Panc1 (cell line): ENCODE measurements at regions not wholly inside any gene's neighbourhood (a gene's known extent, or its start where the extent isn't known, plus 50 kb on each side); places are given as distances from the start of the nearest gene placed in this dataset.

ENCODE experiments used
- ATAC-seq: fragments of 200-7000 bp; cut with Tn5 transposase; 2 replicates; pipeline ENCODE4 v1.9.1; 2020; ENCODE audit warnings: mild to moderate bottlenecking, moderate library complexity
- BruUV-seq: library from RNA; stranded (reverse); fragments of 400-500 nt; replicated peaks from 2 replicates; lab custom pipeline; 2021; lab: Mats Ljungman, UMichigan
- CTCF ChIA-PET: fragments of 300-600 bp; sonication (Branson Sonifier 250); formaldehyde crosslinking; loops from one replicate; lab custom pipeline; 2022; ENCODE audit warnings: antibody characterized with exemption; lab: Charles Lee
- POLR2A ChIA-PET: fragments of 300-600 bp; sonication (Branson Sonifier 250); formaldehyde crosslinking; loops from one replicate; lab custom pipeline; 2022; ENCODE audit warnings: antibody characterized with exemption; lab: Charles Lee
- DNase-seq: peaks from one replicate; pipeline ENCODE4 v3.0.0-alpha.2; 2010; ENCODE audit warnings: low read depth, low spot score
- H3K27ac ChIP-seq: 2 replicates; pipeline ENCODE4 v1.5.1; 2011; ENCODE audit warnings: mild to moderate bottlenecking, low read length, inconsistent platforms
- H3K27me3 ChIP-seq: fragments of 200-500 bp; sonication (Bioruptor generic); 2 replicates; pipeline ENCODE4 v1.6.0; 2014; ENCODE audit warnings: low read length, inconsistent platforms; ENCODE audit not compliant: control insufficient read depth, insufficient read depth
- H3K36me3 ChIP-seq: fragments of 200-500 bp; sonication (Bioruptor generic); 2 replicates; pipeline ENCODE4 v1.5.1; 2014; ENCODE audit warnings: inconsistent platforms, mild to moderate bottlenecking, low read length, moderate library complexity; ENCODE audit not compliant: control insufficient read depth, insufficient read depth
- H3K4me1 ChIP-seq: 2 replicates; pipeline ENCODE4 v1.5.1; 2011; ENCODE audit warnings: inconsistent platforms, mild to moderate bottlenecking, low read length, moderate library complexity; ENCODE audit not compliant: control insufficient read depth, insufficient read depth
- H3K4me3 ChIP-seq, 2 experiments: 2 replicates each; pipeline ENCODE4 v1.5.1; 2011 to 2012; ENCODE audit warnings: low read depth in 2 of 2, low read length in 2 of 2, mild to moderate bottlenecking in 2 of 2, inconsistent platforms in 1 of 2, moderate library complexity in 1 of 2
- H3K9me3 ChIP-seq: fragments of 200-500 bp; sonication (Bioruptor generic); 2 replicates; pipeline ENCODE4 v1.5.1; 2014; ENCODE audit warnings: low read depth, mild to moderate bottlenecking, inconsistent platforms, low read length, moderate library complexity; ENCODE audit not compliant: control insufficient read depth, insufficient read depth
- POLR2AphosphoS5 ChIP-seq: IDR thresholded peaks from 2 replicates; pipeline ENCODE4 v1.6.1; 2012; ENCODE audit warnings: mild to moderate bottlenecking, low read depth, low read length, moderate library complexity
- SIN3A ChIP-seq: IDR thresholded peaks from 2 replicates; pipeline ENCODE4 v1.6.1; 2012; ENCODE audit warnings: low read depth, mild to moderate bottlenecking, low read length, moderate library complexity, borderline replicate concordance; ENCODE audit not compliant: insufficient read depth
- TCF7L2 ChIP-seq: IDR thresholded peaks from 2 replicates; pipeline ENCODE4 v1.6.1; 2011; ENCODE audit warnings: mild to moderate bottlenecking, low read depth, low read length, inconsistent platforms
- in situ Hi-C: cut with HindIII; loops from 2 replicates; pipeline ENCODE4 v1.10.0; 2016; ENCODE audit warnings: low sequenced_read_pairs, low pct_unique_long_range_greater_than_20kb
- intact Hi-C: fragments of 100-400 bp; cut with micrococcal nuclease; formaldehyde crosslinking; loops from one replicate; pipeline ENCODE4 v1.10.0; 2022; ENCODE audit not compliant: unreplicated experiment
- TF ChIP-seq, protein P1 (sequence below): fragments of 450-650 bp; IDR thresholded peaks from 2 replicates; pipeline ENCODE4 v1.5.1; 2017; ENCODE audit warnings: mild to moderate bottlenecking
- TF ChIP-seq, protein P2 (sequence below), 2 experiments: IDR thresholded peaks; 2 replicates each; pipeline ENCODE4 v1.6.1; 2011 to 2012; ENCODE audit warnings: low read depth in 2 of 2, control low read depth in 1 of 2, low read length in 1 of 2, mild to moderate bottlenecking in 1 of 2, moderate library complexity in 1 of 2; ENCODE audit not compliant: insufficient read depth in 1 of 2

DNA sequence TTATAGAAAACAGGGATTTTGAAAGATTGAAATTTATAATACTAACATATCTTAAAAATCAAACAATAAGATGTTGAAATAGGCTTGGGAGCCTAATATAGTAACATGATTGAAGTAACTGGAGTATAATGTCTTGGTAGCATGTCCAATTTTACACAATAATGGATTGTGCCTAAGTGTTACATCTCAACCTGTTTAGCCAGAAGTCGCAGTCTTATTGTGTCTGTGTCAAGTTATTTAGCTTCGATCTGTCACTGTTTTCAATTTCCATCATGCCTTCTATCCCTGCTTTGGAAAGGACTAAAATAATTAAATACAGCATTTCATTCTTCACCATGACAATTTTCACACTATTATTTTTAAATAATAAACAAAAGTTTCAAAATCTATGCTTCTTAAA is 1352.2 kb downstream of the SI start:
- no peaks in the 10 kb centered on the region for H3K27me3 ChIP-seq
- no peaks in the 10 kb centered on the region for H3K36me3 ChIP-seq
- DNase-seq, result no peak
- ChIA-PET POLR2A (no interaction called here), CTCF (no interaction called here)
- TF ChIP-seq TCF7L2, result no peak
- TF ChIP-seq, protein P1, sequence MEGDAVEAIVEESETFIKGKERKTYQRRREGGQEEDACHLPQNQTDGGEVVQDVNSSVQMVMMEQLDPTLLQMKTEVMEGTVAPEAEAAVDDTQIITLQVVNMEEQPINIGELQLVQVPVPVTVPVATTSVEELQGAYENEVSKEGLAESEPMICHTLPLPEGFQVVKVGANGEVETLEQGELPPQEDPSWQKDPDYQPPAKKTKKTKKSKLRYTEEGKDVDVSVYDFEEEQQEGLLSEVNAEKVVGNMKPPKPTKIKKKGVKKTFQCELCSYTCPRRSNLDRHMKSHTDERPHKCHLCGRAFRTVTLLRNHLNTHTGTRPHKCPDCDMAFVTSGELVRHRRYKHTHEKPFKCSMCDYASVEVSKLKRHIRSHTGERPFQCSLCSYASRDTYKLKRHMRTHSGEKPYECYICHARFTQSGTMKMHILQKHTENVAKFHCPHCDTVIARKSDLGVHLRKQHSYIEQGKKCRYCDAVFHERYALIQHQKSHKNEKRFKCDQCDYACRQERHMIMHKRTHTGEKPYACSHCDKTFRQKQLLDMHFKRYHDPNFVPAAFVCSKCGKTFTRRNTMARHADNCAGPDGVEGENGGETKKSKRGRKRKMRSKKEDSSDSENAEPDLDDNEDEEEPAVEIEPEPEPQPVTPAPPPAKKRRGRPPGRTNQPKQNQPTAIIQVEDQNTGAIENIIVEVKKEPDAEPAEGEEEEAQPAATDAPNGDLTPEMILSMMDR, result no peak
- TF ChIP-seq SIN3A, result no peak
- no peak for TF ChIP-seq POLR2AphosphoS5
- TF ChIP-seq, protein P2, sequence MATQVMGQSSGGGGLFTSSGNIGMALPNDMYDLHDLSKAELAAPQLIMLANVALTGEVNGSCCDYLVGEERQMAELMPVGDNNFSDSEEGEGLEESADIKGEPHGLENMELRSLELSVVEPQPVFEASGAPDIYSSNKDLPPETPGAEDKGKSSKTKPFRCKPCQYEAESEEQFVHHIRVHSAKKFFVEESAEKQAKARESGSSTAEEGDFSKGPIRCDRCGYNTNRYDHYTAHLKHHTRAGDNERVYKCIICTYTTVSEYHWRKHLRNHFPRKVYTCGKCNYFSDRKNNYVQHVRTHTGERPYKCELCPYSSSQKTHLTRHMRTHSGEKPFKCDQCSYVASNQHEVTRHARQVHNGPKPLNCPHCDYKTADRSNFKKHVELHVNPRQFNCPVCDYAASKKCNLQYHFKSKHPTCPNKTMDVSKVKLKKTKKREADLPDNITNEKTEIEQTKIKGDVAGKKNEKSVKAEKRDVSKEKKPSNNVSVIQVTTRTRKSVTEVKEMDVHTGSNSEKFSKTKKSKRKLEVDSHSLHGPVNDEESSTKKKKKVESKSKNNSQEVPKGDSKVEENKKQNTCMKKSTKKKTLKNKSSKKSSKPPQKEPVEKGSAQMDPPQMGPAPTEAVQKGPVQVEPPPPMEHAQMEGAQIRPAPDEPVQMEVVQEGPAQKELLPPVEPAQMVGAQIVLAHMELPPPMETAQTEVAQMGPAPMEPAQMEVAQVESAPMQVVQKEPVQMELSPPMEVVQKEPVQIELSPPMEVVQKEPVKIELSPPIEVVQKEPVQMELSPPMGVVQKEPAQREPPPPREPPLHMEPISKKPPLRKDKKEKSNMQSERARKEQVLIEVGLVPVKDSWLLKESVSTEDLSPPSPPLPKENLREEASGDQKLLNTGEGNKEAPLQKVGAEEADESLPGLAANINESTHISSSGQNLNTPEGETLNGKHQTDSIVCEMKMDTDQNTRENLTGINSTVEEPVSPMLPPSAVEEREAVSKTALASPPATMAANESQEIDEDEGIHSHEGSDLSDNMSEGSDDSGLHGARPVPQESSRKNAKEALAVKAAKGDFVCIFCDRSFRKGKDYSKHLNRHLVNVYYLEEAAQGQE (IDR thresholded peaks at IDR 0.05; ENCODE audit: insufficient read depth in 1 of 2, low read depth in 2 of 2, low read length in 1 of 2), result no peak
- BruUV-seq, result no TSS peak
- in situ Hi-C loops, result no loop called here
- intact Hi-C loops, result no loop called here
- H3K9me3 ChIP-seq, result no peaks in the 10 kb centered on the region
- no peaks in the 10 kb centered on the region for H3K4me1 ChIP-seq
- ATAC-seq, result no peak
- no peak overlapping the region for H3K27ac ChIP-seq
- no peak overlapping the region for H3K4me3 ChIP-seq

DNA sequence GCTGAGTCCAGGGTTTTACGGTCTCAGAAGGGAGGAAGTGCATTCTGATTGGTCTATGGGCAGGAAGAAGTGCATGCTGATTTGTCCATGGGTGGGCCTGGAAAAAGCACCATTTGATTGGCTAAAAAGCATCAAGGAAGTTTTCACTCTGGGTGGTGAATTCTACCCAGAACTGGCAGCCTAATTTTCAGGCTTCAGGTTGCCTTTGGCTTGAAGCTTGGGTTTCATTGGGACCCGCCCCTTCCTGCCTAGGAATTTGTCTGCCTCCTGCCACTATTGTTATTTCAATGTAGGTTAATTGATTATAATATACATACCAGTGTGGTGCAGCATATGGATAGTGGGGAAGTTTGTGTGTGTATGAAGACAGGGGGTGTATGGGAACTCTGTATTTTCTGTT is 1355.9 kb downstream of the SI start:
- H3K4me1 ChIP-seq, result no peaks in the 10 kb centered on the region
- BruUV-seq, result no TSS peak
- in situ Hi-C loops, result no loop called here

More for the DNA sequence above, 1355.9 kb downstream of the SI start:
- no peaks in the 10 kb centered on the region for H3K27me3 ChIP-seq
- ChIA-PET CTCF (no interaction called here), POLR2A (no interaction called here)
- DNase-seq (no peak), ATAC-seq (no peak)
- no peak overlapping the region for H3K4me3 ChIP-seq
- no peak overlapping the region for H3K27ac ChIP-seq
- TF ChIP-seq POLR2AphosphoS5 (no peak), TCF7L2 (no peak), SIN3A (no peak)
- TF ChIP-seq, protein P1, result no peak
- TF ChIP-seq, protein P2 (IDR thresholded peaks at IDR 0.05; ENCODE audit: insufficient read depth in 1 of 2, low read depth in 2 of 2, low read length in 1 of 2), result no peak
- no peaks in the 10 kb centered on the region for H3K36me3 ChIP-seq
- H3K9me3 ChIP-seq, result no peaks in the 10 kb centered on the region
- intact Hi-C loops, result no loop called here
